HuH-7.5 (cell line): ENCODE measurements at regions not wholly inside any gene's neighbourhood (a gene's known extent, or its start where the extent isn't known, plus 50 kb on each side); places are given as distances from the start of the nearest gene placed in this dataset.

Experiments
- DNase-seq: peaks from one replicate; pipeline ENCODE4 v3.0.0; 2011; ENCODE audit warnings: low spot score

DNA sequence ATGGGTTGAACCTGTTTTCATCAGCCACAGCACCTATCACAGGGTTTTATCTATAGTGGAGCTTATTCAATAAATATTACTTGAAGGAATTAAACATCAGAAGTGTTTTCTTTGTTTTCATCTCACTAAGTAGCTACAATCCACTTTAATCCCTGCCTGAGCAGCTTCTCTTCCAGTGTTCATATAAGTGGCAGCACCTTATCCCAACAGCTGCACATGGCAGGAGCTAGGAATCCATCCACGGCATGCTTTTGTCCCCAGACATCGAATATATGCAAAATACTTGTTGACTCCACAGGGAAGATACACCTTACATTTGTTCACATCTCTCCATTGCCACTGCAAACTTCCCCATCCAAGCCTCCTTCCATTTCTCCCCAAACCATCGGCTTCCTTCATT lies 549.8 kb upstream of the FAM241A start:
- DNase-seq: no peak

DNA sequence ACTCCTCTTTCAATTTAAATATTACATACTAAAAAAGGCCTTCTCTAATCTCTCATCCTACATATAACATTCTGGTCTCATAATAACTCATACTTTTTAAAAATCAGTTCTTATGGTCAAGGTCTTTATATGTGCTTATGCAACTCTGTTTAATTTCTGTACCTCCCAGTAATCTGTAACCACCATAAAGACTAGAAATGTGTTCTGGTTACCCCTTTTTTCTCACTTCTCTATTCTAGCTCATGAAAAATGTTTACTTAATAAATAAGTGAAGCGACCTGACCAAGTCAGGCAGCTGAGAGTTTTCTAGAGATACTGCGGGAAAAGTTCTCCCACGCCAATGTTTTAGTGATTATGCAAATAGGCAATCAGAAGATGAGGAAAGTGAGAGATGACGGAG lies 548.8 kb upstream of the FAM241A start:
- DNase-seq: no peak

DNA sequence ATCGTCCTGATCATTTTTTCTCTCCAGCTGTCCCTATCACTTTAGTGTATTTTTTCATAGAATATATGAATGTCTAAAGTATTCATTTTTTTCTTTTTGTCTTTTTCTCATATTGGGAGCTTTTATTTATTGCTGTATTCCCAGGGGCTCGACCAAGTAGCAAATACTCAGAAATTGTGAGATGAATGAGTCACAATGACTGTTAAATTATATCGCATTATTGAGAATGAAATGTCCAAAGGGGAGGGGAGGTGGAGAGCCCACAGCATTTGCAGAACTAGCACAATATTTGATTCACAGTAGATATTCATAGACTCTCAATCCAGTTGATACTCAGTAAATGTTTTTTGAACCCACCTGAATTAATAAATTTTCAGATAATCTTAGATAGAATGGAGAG lies 543.6 kb upstream of the FAM241A start:
- no peak for DNase-seq

DNA sequence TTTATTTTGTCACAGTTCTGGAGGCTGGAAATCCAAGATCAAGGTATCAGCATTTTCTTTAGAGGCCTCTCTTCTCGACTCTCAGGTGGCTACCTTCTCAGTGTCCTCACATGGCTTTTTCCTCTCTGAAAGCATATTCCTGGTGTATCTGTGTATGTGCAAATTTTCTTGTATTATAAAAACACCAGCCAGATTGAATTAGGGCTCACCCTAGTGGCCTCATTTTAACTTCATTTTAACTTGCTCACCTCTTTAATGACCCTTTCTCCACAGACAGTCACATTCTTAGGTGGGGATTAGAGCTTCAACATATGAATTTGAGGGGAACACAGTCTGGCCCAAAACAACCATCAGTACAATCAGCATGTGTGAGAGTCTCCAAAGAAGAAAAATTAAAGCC lies 542.4 kb upstream of the FAM241A start:
- no peak for DNase-seq

DNA sequence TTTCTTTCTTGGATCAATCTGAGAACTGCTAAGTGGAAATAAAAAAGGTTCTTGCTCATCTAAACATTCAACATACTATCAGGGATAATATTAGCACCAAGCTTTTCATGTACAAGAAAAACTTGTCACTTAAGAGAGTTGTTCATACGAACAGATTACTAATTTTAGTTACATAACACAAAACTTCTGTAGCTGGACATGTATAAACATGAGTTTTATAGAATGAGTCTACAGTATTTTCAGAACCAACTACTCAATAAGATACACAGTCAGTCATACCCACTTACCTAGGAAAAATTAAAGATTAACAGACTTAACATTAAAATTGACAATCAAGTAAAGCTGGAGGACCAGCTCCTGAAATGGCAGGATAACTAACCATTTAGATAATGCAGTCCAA lies 540.1 kb upstream of the FAM241A start:
- DNase-seq: no peak

DNA sequence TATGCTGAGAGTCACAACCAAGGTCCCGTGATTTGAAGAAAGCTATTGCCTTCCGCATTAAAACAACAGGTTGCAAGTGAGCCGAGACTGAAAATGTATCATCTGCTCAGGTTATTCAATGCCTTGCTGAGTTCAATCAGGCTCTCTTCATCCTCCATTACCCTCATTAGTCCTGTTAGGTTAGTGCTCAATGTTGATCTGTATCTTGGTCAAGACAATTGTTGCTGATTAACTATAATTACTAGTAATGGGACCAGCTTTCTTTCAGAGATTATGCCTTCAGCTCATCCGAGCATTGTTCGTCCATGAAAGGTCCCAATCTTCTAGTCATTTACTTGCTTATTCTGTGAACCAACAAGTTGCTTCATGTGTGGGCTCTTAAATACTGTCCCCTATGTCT lies 534.6 kb upstream of the FAM241A start:
- no peak for DNase-seq

DNA sequence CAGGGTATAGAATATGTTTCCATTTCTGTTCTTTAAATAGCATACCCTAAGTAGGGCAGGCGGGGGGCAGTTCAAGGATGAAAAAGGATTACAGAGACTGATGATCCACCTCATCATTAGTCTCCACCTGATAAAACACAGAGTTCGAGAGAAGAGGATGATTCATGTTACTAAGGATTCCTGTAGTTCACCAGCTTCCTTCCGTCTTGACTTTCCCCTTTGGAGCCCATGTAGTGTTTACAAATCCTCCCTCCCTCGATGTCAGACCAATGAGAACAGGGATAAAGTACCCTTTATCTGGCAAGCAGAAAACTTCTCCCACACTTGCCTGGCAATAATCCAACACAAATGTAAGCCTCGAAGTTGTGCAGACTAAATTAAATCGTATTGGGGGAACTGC lies 526.3 kb upstream of the FAM241A start:
- DNase-seq: no peak

DNA sequence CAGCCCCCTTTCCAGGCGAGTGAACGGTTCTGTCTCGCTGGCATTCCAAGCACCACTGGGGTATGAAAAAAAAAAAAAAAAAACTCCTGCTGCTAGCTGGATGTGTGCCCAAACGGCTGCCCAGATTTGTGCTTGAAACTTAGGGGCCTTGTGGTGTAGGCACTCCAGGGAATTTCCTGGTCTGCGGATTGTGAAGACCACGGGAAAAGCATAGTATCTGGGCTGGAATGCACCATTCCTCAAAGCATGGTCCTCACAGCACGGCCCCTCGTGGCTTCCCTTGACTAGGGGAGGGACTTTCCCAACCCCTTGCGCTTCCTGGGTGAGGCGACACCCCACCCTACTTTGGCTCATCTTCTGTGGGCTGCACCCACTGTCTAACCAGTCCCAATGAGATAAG lies 516.8 kb upstream of the FAM241A start:
- no peak for DNase-seq

DNA sequence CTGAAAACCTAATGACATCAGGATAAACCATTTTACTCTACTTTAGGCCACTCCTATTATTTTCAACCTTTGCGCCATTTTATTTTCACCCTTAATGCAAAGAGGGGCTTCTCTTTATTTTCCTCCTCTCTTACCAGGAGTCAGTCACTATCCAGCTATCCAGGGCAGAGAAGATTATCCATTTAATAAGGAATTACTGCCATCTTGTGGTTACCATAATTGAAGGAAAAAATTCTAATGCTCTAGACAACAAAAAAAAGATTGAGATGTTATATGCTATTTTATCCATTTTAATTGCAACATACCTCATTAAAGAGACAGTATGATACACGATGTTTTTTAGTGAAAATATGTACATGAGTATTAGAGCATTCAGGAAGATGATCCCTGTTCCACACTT lies 514.5 kb upstream of the FAM241A start:
- DNase-seq: no peak

DNA sequence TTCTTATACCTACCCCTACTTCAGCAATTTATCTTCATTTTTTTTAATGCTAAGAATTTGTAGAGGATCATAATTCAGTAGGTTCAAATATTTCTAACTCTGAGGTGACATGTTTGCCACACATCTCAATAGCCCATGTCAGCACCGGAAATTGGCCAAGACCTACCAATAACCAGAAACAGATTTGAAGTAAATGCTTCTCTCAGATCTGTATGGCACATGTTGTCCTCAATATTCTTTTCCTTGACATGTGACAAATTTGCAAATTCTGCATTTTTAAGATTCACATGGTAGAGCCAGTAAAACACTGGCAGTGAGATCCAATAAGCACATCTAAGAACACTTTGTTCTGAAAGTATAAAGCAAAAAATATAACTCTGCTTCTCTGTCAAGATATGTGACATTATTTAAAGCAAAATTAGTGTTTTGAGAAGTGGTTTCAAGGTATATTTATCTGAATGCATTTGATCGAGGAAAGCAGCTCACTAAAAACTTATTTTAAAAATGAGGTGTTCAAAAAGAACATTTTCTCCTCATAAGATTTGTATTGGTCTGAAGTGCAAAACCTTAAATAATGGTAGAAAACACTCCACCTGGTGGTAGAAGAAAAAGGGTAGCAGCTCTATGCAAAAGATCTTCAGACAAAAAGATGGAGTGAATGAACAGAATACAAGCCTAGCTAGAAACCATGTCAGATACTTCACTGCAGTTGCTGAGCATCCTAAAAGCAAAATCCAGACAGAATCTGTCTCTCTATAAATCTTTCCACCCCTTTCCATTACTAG lies 513.8 kb upstream of the FAM241A start:
- no peak for DNase-seq

DNA sequence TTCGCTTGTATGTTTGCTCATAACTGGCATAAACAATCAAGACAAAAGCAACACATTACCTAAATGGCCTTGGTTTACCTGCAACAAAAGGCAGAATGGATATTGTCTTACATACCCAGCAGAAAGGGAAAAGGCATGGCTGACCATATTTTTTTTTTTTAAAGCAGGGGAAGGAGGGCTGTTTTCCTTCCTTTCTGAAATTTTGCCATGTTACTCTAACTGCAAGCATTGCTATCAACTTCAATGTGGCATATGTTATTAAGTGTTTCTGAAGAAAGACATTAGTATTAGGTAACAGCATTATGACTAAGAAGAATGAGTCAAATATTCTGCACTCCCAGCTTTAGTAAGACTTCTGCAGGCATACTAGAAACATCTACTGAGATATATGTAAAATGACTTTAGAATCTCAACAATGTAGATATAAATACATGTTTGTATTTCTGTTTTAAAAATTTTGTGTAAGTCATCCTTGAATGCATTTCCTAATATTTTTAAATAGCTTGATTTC lies 512.6 kb upstream of the FAM241A start:
- no peak for DNase-seq

DNA sequence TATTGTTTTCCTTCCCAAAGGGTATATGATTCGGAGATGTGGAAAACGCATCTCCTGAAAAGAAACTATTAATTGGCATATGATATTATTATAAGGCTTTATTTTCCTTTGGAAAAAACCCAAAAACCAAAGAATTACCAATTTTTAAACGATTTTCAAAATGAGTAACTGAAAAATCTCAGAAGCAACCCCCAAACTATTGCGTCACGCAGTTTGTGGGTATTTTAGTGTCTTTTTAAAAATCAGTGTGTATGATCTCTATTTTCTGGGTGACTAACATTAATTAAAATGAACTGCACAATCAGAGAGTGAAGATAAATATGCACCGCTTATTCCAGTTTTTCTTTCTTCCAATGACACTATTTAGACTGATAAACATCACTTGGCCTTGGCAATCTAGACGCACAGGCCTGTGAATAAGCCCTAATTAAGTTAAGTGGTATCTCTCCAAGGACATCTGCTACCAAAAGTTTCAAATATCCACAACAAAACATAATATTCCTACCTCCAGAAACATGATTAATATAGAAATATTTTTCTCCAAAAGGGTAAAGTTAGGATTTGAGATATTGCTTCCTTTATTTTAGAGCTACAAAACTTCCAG lies 511.5 kb upstream of the FAM241A start:
- DNase-seq: no peak

DNA sequence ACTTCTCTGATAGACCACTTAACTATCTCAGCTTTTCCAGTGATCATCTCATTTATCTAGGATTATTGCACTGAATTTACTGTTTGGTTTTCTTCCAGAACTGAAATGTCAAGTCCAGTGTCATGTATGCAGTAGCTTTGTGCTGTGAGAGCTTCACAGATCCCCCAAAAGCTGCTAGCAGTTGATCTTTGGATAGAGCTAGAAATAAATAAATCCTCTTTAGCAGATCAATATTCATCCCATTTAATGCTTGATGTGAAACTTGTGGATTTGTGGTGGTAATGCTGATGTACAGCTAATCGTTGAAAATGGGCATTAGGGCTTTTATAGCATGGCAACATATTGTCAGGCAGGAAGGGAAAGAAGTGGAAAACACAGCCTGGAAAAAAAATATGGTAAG lies 509.6 kb upstream of the FAM241A start:
- DNase-seq: no peak

DNA sequence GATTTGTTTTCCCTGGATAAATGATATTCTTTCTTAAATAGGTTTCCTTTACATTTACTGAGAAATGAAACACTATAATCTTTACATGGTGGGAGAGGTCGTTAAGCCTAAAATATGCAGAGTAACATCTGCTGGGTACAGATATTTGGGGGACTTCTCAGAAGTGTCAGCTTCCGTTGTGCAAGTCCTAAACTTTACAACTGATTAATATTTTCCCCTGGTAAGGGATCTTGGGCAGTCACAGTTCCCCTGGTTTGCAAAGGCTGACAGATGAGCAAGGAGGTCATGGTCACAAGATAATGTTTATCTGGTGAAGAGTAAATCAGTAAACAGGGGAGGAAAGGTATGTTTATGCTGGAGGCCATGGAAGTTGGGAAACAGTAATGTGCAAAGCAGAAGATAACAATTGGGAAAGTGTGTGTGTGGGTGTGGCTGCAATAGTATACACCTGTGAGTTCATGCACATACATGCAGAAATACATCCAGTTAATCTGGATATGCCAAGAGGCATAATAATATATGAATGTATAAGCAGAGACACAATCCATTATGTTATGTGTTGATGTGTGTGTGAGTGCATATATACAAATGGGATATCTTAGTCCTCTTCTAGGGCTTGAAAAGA lies 508.2 kb upstream of the FAM241A start:
- no peak for DNase-seq

DNA sequence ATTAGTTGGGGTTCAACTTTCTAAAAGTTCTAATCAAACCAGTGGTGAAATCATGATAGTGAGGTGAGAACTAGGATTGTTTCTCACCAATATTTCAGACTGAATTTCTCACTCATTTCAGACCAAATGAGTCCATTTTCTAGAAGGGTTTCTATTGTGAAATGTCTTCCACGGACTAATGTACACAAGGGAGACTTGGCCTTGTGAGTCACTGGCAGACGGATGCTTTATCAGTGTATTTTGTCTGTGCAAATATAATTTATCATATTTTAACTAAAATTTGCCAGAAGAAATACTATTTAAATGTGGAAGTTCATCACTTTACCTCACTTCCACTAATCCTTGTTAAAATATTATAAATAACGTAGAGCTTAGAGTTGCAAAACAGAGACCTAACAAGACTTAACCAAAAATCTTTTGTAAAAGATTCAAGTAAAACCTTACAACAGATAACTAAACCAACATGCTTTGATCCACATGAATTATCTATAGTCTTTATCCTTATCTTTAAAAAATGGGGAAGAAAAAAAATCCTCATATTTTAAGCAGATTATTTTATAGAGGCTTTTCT lies 506.0 kb upstream of the FAM241A start:
- DNase-seq: no peak

DNA sequence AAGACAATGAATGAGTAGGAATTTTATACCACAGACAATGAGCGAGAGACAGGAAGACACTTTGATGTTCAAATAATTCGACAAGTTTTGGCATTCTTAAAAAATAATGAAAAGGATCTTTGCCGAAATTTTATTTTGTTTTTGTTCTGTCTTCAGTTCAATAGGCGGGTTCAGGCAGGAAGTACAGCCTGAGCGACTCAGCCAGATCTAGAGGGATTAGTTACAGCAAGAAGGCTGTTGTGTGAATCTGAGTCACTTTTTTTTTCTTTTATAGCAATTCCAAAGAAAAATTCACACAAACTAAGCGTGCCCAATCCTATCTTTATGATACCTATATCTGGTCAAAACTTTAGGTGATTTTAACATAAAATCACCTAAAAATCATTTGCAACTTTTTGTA lies 505.4 kb upstream of the FAM241A start:
- no peak for DNase-seq

DNA sequence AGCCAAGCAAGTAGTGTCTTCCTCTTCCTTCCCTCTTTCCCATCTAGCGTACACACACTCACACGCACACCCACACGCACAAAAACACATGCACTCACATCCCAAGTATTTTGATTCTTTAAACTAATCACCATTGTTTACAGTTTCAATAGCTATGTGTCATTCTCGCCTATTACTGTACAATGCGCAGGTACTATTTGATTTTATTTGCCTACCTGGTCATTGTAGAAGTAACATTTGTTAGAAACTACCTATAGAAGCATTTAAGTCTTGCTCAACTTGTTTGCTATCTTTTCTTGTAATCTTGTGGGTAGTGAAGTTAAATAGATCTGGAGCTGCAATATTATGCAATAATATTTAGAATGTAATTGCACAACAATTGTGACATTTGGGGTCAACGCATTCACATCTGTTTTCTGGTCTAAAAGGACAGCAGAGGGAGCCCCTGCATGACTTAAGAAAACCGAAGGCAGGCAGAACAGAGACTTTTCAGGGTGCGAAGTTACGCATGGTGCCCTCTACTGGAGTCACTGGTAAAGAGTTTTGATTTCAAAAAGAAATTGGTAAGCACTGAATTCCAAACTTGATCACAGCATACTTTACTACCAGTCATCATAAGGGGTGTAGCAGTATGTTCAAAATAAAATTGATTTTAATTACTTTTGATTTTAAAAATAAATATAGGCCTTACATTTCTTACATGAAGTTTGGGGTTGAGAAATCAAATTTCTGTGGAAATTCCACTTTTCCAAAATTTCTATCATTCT lies 503.3 kb upstream of the FAM241A start:
- DNase-seq: peak; percentile 23

DNA sequence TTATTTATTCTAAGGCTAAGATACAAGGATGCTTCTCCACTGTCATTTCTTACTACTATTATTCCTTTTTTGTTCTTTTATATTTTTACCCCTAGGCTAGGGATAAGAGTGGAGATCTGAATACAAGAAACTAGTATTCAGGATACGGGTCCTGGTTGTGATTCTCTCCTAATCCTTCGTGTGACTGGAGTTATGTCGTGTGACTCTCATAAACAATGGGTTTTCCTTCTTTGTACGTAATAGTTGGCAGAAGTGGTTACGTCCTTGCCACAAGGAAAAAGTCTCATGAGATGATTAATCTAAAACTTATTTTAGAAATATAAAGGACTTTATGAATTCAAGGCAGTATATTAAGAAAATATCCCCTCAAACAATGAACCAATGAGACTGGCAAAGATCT lies 497.2 kb upstream of the FAM241A start:
- no peak for DNase-seq

DNA sequence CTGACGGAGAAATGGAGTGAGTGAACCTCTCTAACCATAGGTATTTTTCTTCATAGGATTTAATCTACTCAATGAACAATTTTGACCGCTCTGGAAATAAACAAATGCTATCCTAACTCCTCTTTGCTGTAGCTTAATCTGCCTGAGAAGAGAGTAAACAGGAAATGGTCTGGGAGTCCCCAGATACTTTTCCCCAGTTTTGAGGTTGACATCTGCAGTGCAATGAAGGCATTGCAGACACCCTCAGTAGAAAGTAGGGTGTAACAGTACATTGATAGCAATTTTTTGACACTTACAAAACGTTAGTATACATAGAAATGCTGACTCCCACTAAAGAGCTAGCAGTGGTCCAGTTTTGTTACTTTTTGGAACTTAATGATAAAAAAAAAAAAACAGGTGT lies 495.9 kb upstream of the FAM241A start:
- DNase-seq: no peak

DNA sequence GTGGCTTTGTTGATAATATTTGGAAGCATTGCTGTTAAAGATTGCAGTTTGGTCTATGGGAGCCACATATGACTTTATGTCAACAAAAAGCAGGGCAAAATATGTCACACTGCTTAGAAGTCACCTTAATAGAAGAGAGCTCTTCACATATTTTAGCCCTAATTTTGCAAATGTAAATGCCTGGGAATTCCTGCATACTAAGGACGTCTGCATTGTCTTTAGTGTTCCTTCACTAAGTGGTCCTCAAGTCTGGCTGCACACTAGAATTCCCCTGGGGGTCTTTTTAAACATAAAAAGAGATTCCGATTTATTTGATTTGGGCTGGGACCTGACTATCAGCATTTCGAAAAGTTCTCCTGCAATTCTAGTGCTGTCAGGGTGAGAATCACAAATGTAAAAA lies 495.1 kb upstream of the FAM241A start:
- DNase-seq: no peak

DNA sequence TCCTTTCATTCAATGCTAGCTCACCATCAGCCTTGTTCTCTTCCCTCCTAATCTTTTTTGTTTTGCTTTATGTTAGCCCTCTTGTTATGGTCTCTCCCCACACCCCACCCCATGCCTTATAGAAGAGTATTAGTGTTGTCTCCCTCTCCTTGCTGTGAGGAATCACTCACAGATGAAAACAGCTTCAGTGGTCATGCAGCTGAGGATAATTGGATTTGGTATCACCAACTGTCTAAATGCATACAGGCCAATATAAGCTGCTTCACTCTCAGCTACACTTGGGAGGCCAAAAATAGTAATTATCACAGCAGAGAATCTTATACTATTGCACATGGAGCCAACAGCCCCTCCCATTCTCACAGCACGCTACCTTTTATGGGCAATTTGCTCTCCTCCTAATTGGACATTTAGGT lies 494.6 kb upstream of the FAM241A start:
- no peak for DNase-seq

DNA sequence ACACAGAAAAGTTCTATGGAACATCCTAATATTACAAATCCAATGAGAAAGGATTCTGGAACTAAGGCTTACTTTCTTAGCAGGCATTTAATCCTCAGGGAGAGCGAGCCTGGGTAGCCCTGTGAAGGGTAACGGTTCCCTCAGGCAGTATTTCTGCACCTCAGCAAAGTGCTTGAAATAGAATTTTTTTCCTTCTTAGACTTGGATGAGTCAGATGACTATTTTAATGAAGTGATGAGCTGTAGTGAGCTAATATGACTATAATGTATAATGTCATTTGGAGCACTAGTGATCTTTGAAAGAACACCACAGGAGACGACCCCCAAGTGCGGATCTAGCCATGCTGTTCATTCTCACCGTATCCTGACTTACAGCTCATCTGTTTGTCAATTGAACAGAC lies 493.0 kb upstream of the FAM241A start:
- no peak for DNase-seq
